Gastrocnemius medialis (tissue), 4 donors: ENCODE measurements at regions not wholly inside any gene's neighbourhood (a gene's known extent, or its start where the extent isn't known, plus 50 kb on each side); places are given as distances from the start of the nearest gene placed in this dataset.

Experiments
- ATAC-seq, 2 donors: fragments of 150-250 bp; one replicate each; pipeline ENCODE4 v1.9.1; 2016
- DNase-seq, 2 donors: peaks; one replicate each; pipeline ENCODE4 v3.0.0-alpha.2; 2019
- H3K27ac ChIP-seq, 4 donors: fragments of 200-600 bp; sonication (generic); 1 replicate in 1 of 4; 2 replicates in 3 of 4; pipeline ENCODE4 v1.5.1; 2016 to 2018; ENCODE audit warnings: mild to moderate bottlenecking in 2 of 4, moderate library complexity in 1 of 4
- H3K27me3 ChIP-seq, 3 donors: fragments of 200-600 bp; sonication (generic) in 2 of 3; 1 replicate in 1 of 3; 2 replicates in 2 of 3; pipeline versions ENCODE4 v1.5.1 to v1.6.0; 2016 to 2019; ENCODE audit warnings: mild to moderate bottlenecking in 1 of 3, moderate library complexity in 1 of 3
- H3K36me3 ChIP-seq, 2 donors: fragments of 200-600 bp; sonication (generic) in 1 of 2; one replicate each; pipeline ENCODE4 v1.5.1; 2017 to 2018
- H3K4me1 ChIP-seq, 2 donors: fragments of 200-600 bp; sonication (generic) in 1 of 2; one replicate each; pipeline ENCODE4 v1.5.1; 2016 to 2017; ENCODE audit warnings: mild to moderate bottlenecking in 2 of 2
- H3K4me3 ChIP-seq, 4 donors: fragments of 200-600 bp; sonication (generic) in 3 of 4; 1 replicate in 1 of 4; 2 replicates in 3 of 4; pipeline ENCODE4 v1.5.1; 2016 to 2019; ENCODE audit warnings: mild to moderate bottlenecking in 2 of 4
- H3K9me3 ChIP-seq, 3 donors: fragments of 200-600 bp; sonication (generic) in 2 of 3; 1 replicate in 1 of 3; 2 replicates in 2 of 3; pipeline ENCODE4 v1.5.1; 2016 to 2019
- CTCF ChIP-seq, 5 experiments: fragments of 450-650 bp in 3 of 5; fragments of 200-600 bp in 2 of 5; sonication (generic) in 2 of 5; IDR thresholded peaks in 4 of 5; conservative IDR thresholded peaks in 1 of 5; 1 replicate in 4 of 5; 2 replicates in 1 of 5; pipeline ENCODE4 v1.5.1; 2016 to 2019; ENCODE audit warnings: antibody characterized with exemption in 5 of 5, mild to moderate bottlenecking in 3 of 5, moderate library complexity in 3 of 5
- POLR2A ChIP-seq, 2 donors: fragments of 450-650 bp; IDR thresholded peaks; one replicate each; pipeline ENCODE4 v1.6.1; 2017; ENCODE audit warnings: antibody characterized with exemption in 2 of 2, mild to moderate bottlenecking in 2 of 2, moderate library complexity in 2 of 2
- in situ Hi-C, 4 donors: fragments of 200-750 bp; cut with MboI; loops; one replicate each; pipeline versions ENCODE4 v1.15.0 to v1.8.0; 2017; ENCODE audit warnings: low sequenced_read_pairs in 4 of 4
- intact Hi-C: fragments of 100-400 bp; cut with DNase I; formaldehyde crosslinking; loops from one replicate; pipeline ENCODE4 v1.15.1; 2023; ENCODE audit warnings: low total_unique reads

GRCh38 chr4:115660465-115660864, 547.0 kb upstream of the NDST4 start:
- Histone ChIP-seq H3K9me3 (no peaks in the 10 kb centered on the region), H3K27me3 (no peaks in the 10 kb centered on the region), H3K36me3 (no peaks in the 10 kb centered on the region), H3K4me1 (no peaks in the 10 kb centered on the region), H3K4me3 (no peak overlapping the region), H3K27ac (no peak overlapping the region)
- in situ Hi-C loops (no loop called here), intact Hi-C loops (no loop called here)
- ATAC-seq (no peak), DNase-seq (no peak)
- TF ChIP-seq POLR2A (IDR thresholded peaks at IDR 0.05) (no peak), CTCF (IDR thresholded peaks at IDR 0.05 in 4 of 5, conservative IDR thresholded peaks at IDR 0.05 in 1 of 5) (no peak)

- Histone ChIP-seq H3K9me3 (no peaks in the 10 kb centered on the region), H3K4me1 (no peaks in the 10 kb centered on the region), H3K27me3 (no peaks in the 10 kb centered on the region), H3K4me3 (no peak overlapping the region), H3K27ac (no peak overlapping the region), H3K36me3 (no peaks in the 10 kb centered on the region)
- in situ Hi-C loops: no loop called here
- DNase-seq: no peak
- TF ChIP-seq CTCF (IDR thresholded peaks at IDR 0.05 in 4 of 5, conservative IDR thresholded peaks at IDR 0.05 in 1 of 5): no peak
- TF ChIP-seq POLR2A (IDR thresholded peaks at IDR 0.05): no peak
- intact Hi-C loops: no loop called here
- no peak for ATAC-seq
Measured at GRCh38 chr4:115657991-115658650, 544.7 kb upstream of the NDST4 start.

GRCh38 chr4:115655626-115656025, 542.2 kb upstream of the NDST4 start:
- H3K36me3 ChIP-seq: no peaks in the 10 kb centered on the region
- no peaks in the 10 kb centered on the region for H3K4me1 ChIP-seq
- H3K4me3 ChIP-seq: no peak overlapping the region
- TF ChIP-seq POLR2A (IDR thresholded peaks at IDR 0.05) (no peak), CTCF (IDR thresholded peaks at IDR 0.05 in 4 of 5, conservative IDR thresholded peaks at IDR 0.05 in 1 of 5) (no peak)
- ATAC-seq (no peak), DNase-seq (no peak)
- no peaks in the 10 kb centered on the region for H3K27me3 ChIP-seq
- H3K9me3 ChIP-seq: no peaks in the 10 kb centered on the region
- intact Hi-C loops (no loop called here), in situ Hi-C loops (no loop called here)
- H3K27ac ChIP-seq: no peak overlapping the region

DNA sequence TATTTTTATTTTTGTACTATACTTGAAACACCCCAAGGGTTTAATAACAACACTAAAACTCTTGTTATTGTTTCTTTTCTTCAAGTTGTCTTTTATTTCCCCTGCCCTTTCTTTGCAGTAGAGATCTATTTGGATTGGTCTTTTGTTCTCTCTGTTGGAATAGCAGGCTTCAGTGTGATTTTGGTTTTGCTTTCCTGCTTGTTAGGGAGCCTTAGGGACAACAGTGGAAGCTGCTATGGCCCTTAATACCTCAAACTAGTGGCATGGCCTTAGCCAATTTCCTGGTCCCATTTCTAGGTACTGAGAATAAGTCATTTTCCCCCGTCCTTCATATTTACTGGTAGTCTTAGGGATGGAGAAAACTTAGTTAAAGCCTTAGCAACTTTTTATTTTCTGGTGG, 535.4 kb upstream of the NDST4 start:
- ATAC-seq (no peak), DNase-seq (no peak)
- Histone ChIP-seq H3K27me3 (no peaks in the 10 kb centered on the region), H3K36me3 (no peaks in the 10 kb centered on the region), H3K4me3 (no peak overlapping the region), H3K9me3 (no peaks in the 10 kb centered on the region), H3K4me1 (no peaks in the 10 kb centered on the region), H3K27ac (no peak overlapping the region)
- intact Hi-C loops (no loop called here), in situ Hi-C loops (no loop called here)
- TF ChIP-seq POLR2A (IDR thresholded peaks at IDR 0.05): no peak
- TF ChIP-seq CTCF (IDR thresholded peaks at IDR 0.05 in 4 of 5, conservative IDR thresholded peaks at IDR 0.05 in 1 of 5): no peak

DNA sequence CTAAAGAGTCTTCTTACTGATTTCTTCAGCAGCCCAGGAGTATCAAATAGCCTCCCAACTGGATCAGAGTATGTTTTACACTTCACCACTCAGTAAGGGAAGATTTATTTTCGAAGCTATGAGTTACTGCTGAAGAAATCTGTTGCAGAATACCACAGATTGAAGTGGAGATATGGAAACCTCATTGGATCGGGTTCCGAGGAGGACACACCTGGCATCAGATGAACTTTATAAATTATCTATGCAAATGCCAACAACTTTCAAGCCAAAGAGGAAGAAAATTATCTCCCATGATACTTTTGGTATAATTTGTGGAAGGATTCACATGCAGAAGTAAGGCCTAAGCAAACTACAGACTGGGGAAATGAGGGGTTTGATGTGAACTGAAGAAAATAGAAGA, 515.9 kb upstream of the NDST4 start:
- DNase-seq (no peak), ATAC-seq (no peak)
- no peaks in the 10 kb centered on the region for H3K27me3 ChIP-seq
- H3K27ac ChIP-seq: no peak overlapping the region
- in situ Hi-C loops: no loop called here
- intact Hi-C loops: no loop called here
- H3K4me3 ChIP-seq: no peak overlapping the region
- H3K9me3 ChIP-seq: no peaks in the 10 kb centered on the region
- no peaks in the 10 kb centered on the region for H3K36me3 ChIP-seq
- no peaks in the 10 kb centered on the region for H3K4me1 ChIP-seq
- no peak for TF ChIP-seq POLR2A (IDR thresholded peaks at IDR 0.05)
- no peak for TF ChIP-seq CTCF (IDR thresholded peaks at IDR 0.05 in 4 of 5, conservative IDR thresholded peaks at IDR 0.05 in 1 of 5)
